ENCODE measurements at regions not wholly inside any gene's neighbourhood (a gene's known extent, or its start where the extent isn't known, plus 50 kb on each side); places are given as distances from the start of the nearest gene placed in this dataset.

DNA sequence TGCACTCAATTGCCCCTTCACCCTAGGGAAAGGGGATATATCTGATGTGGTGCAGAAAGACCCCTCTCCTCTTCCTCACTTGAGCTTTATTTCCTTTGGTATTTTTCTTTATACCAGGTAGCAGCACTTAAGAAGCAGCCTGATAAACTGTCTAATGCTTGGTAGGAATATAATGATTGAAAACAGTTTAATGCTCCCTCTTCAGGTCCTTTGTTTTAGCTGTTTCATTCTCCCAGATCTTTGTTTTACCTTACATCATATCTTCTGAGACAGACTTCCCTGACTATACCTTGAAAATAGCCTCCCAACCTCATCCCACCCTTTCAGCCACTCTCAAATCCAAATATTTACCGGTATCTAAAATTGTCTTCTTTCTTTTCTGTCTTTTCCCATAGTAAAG, 87.9 kb downstream of the NUDT12 start:
- TF ChIP-seq, protein P1, sequence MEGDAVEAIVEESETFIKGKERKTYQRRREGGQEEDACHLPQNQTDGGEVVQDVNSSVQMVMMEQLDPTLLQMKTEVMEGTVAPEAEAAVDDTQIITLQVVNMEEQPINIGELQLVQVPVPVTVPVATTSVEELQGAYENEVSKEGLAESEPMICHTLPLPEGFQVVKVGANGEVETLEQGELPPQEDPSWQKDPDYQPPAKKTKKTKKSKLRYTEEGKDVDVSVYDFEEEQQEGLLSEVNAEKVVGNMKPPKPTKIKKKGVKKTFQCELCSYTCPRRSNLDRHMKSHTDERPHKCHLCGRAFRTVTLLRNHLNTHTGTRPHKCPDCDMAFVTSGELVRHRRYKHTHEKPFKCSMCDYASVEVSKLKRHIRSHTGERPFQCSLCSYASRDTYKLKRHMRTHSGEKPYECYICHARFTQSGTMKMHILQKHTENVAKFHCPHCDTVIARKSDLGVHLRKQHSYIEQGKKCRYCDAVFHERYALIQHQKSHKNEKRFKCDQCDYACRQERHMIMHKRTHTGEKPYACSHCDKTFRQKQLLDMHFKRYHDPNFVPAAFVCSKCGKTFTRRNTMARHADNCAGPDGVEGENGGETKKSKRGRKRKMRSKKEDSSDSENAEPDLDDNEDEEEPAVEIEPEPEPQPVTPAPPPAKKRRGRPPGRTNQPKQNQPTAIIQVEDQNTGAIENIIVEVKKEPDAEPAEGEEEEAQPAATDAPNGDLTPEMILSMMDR (conservative IDR thresholded peaks at IDR 0.05; ENCODE audit: low read length), result no peak
- no peak for TF ChIP-seq EZH2phosphoT487 (IDR thresholded peaks at IDR 0.05; ENCODE audit: borderline replicate concordance)

All from Loucy (cell line).